Thyroid gland (tissue), 4 donors: ENCODE measurements at regions not wholly inside any gene's neighbourhood (a gene's known extent, or its start where the extent isn't known, plus 50 kb on each side); places are given as distances from the start of the nearest gene placed in this dataset.

Source experiments
- POLR2A ChIP-seq, 2 donors: fragments of 450-650 bp; IDR thresholded peaks; one replicate each; pipeline ENCODE4 v1.6.1; 2017; ENCODE audit warnings: antibody characterized with exemption in 2 of 2, mild to moderate bottlenecking in 2 of 2, moderate library complexity in 1 of 2
- TF ChIP-seq, protein P1 (sequence below), 6 experiments: fragments of 200-600 bp in 3 of 6; fragments of 450-650 bp in 3 of 6; sonication (generic) in 3 of 6; IDR thresholded peaks; one replicate each; pipeline ENCODE4 v1.5.1; 2016 to 2019; ENCODE audit warnings: antibody characterized with exemption in 6 of 6, mild to moderate bottlenecking in 2 of 6, inconsistent platforms in 1 of 6, moderate library complexity in 1 of 6

DNA sequence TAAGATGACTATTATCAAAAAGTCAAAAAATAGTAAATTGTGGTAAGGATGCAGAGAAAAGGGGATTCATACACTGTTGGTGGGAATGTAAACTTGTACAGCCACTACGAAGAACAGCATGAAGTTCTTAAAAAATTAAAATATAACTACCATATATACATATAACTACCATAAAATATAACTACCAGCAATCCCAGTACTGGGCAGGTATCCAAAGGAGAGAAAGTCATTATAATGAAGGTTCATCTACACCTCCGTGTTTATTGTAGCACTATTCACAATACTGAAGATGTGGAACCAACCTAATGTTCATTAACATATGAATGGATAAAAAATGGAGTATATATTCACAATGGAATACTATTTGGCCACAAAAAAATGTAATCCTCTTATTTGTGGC, 360.9 kb upstream of the CT83 start:
- TF ChIP-seq, protein P1, sequence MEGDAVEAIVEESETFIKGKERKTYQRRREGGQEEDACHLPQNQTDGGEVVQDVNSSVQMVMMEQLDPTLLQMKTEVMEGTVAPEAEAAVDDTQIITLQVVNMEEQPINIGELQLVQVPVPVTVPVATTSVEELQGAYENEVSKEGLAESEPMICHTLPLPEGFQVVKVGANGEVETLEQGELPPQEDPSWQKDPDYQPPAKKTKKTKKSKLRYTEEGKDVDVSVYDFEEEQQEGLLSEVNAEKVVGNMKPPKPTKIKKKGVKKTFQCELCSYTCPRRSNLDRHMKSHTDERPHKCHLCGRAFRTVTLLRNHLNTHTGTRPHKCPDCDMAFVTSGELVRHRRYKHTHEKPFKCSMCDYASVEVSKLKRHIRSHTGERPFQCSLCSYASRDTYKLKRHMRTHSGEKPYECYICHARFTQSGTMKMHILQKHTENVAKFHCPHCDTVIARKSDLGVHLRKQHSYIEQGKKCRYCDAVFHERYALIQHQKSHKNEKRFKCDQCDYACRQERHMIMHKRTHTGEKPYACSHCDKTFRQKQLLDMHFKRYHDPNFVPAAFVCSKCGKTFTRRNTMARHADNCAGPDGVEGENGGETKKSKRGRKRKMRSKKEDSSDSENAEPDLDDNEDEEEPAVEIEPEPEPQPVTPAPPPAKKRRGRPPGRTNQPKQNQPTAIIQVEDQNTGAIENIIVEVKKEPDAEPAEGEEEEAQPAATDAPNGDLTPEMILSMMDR (IDR thresholded peaks at IDR 0.05), result no peak
- no peak for TF ChIP-seq POLR2A (IDR thresholded peaks at IDR 0.05)
